ENCODE measurements at regions not wholly inside any gene's neighbourhood (a gene's known extent, or its start where the extent isn't known, plus 50 kb on each side); places are given as distances from the start of the nearest gene placed in this dataset.
"Not testable (repeated sequence)": the region's sequence is repeated elsewhere in the genome, so short reads cannot be mapped to it uniquely, and the experiment has no call there.

DNA sequence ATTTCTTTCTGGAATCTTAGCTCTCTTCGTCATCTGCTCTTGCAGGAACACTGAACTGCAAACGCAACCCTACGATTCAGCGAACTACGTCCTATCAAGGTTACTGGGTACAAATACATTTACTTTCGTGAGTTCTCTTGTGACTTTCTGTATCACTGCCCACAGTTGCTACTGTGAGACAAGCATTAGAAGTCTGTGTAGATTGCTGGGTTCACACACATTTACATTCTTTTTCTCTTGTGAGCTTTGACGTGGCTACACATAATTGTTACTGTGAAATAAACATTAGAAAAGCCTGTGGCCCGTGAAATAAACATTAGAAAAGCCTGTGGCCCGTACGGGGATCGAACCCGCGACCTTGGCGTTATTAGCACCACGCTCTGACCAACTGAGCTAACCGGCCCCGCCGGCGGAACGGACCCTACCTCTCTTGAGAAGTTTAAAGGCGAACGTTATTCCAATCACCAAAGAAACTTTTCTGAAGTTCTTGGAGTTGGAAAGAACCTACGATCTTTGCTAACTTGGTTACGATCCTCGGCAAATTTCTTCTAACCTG, 61.2 kb upstream of the ZNF322 start:
- not testable (repeated sequence) for H3K4me3 ChIP-seq (ENCODE audit: low read depth, low read length); DNase-seq (ENCODE audit: low read depth)

DNA sequence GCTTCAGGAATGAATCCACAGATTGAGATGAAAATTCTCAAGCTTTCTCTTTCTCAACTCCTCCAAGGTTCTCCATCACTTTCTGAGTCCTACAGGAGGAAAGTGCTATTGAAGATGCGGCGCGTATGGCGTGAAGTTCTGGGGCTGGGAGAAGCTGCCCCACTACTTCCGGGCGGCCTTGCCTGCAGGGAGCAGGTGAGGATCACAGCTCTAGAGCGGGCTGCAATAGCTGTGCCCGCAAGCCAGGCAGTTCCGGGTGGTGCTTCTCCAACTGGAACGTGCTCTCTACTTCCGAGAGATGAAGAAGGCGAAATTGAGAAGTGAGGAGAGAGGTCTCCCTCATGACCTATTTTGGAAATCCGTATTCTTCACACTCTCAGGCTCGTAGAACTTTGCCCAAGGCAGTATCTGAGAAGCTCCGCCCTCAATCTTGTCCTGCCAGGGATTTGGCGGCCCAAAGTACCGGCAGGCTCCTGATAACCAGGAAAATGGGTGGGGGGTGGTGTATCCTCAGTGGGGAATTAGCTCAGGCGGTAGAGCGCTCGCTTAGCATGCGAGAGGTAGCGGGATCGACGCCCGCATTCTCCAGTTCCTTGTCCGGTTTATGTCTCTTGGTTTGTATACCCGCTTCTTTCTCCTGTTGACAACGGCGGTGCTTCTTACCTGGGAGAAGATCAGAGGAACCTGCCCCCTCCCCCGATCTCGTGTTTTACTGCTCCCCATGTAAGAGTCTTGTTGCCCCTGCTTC, 70.6 kb upstream of the ZNF322 start:
- not testable (repeated sequence) for H3K4me3 ChIP-seq (ENCODE audit: low read depth, low read length); DNase-seq (ENCODE audit: low read depth)

DNA sequence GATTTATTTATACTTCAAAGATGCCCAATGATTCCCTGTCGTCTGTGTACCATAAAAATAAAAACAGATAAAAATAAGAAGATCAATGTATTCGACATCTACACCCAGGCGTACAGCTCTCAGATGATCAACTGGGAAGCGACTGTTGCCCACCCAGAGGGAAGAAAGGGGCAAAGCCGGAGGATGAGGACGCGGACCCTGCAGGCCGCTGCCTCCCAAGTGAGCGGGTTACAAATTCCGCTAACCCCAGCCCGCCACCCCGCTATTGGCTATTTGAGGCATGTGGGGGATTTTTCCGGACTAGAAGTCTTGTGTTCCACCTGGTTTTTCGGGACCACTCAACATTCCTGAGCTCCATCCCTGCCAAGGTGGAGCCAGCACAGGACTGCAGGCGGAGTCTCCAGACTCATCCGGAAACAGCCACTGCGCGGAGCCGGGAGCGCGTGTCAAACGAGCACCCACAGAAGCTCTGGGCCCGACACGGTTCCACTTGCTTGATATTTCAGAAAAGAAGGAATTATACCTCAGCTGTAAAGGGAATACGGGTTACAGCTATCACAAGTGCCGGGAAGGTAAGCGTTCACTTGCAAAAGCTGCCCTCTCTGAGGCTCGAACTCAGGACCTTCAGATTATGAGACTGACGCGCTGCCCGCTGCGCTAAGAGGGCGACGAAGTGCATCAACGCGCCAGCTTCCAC, 75.4 kb upstream of the ZNF322 start:
- DNase-seq (ENCODE audit: low read depth); H3K4me3 ChIP-seq (ENCODE audit: low read depth, low read length): not testable (repeated sequence)

DNA sequence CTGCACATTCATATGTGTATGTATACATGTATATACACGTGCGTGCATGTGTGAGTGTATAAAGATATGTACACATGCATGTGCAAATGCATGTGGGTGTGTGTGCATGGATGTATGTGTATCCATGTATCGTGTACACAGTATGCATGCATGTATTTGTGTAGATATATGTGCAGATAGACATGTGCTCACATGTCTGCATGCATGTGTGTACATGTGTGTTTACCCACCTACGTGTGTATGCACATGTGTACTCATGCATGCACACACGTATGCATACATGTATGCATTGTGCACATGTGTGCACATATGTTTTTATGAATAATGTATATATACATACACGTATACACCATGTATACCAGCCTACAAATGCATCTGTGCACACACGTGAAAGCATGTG, 80.3 kb upstream of the ZNF322 start:
- no peak overlapping the region for H3K4me3 ChIP-seq (ENCODE audit: low read depth, low read length)
- no peak for DNase-seq (ENCODE audit: low read depth)
- TF ChIP-seq, protein P1, sequence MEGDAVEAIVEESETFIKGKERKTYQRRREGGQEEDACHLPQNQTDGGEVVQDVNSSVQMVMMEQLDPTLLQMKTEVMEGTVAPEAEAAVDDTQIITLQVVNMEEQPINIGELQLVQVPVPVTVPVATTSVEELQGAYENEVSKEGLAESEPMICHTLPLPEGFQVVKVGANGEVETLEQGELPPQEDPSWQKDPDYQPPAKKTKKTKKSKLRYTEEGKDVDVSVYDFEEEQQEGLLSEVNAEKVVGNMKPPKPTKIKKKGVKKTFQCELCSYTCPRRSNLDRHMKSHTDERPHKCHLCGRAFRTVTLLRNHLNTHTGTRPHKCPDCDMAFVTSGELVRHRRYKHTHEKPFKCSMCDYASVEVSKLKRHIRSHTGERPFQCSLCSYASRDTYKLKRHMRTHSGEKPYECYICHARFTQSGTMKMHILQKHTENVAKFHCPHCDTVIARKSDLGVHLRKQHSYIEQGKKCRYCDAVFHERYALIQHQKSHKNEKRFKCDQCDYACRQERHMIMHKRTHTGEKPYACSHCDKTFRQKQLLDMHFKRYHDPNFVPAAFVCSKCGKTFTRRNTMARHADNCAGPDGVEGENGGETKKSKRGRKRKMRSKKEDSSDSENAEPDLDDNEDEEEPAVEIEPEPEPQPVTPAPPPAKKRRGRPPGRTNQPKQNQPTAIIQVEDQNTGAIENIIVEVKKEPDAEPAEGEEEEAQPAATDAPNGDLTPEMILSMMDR (IDR thresholded peaks at IDR 0.05; ENCODE audit: insufficient read depth, low read depth, low read length, missing control alignments) = no peak

DNA sequence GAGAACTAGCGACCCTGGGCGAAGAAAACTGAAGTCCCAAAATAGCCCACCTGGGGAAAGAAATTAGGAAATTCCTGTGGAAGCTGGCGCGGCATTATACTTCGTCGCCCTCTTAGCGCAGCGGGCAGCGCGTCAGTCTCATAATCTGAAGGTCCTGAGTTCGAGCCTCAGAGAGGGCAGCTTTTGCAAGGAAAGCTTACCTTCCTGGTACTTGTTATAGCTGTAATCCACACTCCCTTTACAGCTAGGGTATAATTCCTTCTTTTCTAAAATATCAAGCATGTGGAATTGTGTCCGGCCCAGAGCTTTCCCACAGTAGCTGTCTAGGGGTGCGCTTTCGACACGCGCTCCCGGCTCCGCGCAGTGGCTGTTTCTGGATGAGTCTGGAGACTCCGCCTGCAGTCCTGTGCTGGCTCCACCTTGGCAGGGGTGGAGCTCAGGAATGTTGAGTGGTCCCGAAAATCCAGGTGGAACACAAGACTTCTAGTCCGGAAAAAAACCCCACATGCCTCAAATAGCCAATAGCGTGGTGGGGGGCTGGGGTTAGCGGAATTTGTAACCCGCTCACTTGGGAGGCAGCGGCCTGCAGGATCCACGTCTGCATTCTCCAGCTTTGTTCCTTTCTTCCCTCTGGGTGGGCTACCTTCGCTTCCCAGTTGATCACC, 83.7 kb upstream of the ZNF322 start:
- TF ChIP-seq, protein P1 (IDR thresholded peaks at IDR 0.05; ENCODE audit: insufficient read depth, low read depth, low read length, missing control alignments) = no peak
- DNase-seq (ENCODE audit: low read depth) = no peak
- H3K4me3 ChIP-seq (ENCODE audit: low read depth, low read length) = no peak overlapping the region

DNA sequence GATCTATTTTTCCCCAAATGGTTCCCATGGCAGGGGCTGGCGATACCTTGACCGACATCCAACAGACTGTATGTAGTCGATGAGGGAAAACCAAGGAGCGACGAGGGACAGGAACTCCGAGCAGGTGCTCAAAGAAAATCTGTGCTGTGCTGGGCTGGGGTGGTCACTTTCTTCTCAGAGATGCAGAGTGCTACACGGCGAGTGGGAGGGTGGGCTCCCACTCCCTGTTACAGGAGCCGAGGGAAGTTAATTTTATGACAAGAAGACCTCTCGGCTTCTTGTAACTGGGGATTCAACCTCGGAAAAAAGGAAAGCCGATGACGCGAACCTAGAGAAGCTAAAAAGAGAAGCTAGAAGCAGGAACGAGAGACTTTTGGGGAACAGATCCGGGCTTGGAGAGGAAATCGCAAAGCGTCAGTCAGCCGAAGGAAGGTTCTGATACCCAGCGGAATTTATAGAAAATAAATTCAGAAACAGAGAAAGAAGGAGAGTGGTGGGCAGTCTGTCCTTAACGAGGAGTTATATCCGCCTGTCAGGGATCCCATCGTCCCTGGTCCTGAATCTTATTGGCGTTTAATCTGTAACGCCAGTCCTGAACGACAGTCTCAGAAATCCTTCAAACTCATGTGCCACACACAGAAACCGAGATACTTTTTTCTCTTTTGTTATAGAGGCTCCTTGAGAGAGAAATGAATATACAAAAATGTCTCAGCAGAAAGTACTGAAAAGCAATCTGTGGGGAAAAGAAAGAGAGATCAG, 84.6 kb upstream of the ZNF322 start:
- H3K4me3 ChIP-seq (ENCODE audit: low read depth, low read length) = no peak overlapping the region
- TF ChIP-seq, protein P1 (IDR thresholded peaks at IDR 0.05; ENCODE audit: insufficient read depth, low read depth, low read length, missing control alignments) = no peak
- no peak for DNase-seq (ENCODE audit: low read depth)

DNA sequence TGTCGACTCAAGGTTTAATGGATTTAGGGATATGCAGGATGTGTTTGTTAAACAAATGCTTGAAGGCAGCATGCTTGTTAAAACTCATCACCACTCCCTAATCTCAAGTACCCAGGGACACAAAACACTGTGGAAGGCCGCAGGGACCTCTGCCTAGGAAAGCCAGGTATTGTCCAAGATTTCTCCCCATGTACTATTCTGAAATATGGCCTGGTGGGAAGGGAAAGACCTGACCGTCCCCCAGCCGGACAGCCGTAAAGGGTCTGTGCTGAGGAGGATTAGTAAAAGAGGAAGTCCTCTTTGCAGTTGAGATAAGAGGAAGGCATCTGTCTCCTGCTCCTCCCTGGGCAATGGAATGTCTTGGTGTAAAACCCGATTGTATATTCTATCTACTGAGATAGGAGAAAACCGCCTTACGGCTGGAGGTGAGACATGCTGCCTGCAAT, 85.3 kb upstream of the ZNF322 start:
- H3K4me3 ChIP-seq (ENCODE audit: low read depth, low read length); DNase-seq (ENCODE audit: low read depth): not testable (repeated sequence)

DNA sequence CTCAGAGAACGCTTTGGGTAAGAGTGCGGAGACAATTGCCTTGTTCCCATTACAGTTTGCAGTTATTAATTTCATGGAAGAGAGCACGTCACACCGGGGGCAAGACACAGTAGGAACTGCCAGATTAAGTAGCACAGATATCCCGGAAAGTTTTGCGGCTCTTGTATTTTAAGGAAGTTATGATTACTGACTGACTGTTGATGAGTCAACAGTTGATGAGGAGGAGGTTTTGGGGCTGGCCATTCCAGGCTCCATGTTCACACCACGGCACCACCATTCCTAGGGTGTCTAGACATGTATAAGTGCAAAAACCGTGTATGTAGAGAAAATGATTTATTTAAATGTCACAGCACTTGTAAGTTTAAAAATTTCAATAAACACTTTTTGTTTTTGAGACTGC, 86.4 kb upstream of the ZNF322 start:
- not testable (repeated sequence) for H3K4me3 ChIP-seq (ENCODE audit: low read depth, low read length); DNase-seq (ENCODE audit: low read depth)

DNA sequence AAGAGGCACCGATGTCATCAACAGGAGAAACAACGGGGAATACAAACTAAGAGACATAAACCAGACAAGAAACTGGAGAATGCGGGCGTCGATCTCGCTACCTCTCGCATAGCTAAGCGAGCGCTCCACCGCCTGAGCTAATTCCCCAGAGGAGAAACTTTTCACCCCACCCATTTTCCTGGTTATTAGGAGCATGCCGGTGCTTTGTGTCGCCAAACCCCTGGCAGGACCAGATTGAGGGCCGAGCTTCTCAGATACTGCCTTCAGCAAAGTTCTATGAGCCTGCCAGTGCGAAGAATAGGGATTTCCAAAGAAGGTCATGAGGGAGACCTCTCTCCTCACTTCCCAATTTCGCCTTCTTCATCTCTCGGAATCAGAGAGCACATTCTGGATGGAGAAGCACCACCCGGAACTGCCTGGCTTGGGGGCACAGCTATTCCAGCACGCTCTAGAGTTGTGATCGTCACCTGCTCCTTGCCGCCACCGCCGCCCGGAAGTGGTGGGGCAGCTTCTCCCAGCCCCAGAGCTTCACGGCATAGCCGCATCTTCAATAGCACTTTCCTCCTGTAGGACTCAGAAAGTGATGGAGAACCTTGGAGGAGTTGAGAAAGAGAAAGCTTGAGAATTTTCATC, 89.7 kb upstream of the ZNF322 start:
- not testable (repeated sequence) for DNase-seq (ENCODE audit: low read depth); H3K4me3 ChIP-seq (ENCODE audit: low read depth, low read length)

DNA sequence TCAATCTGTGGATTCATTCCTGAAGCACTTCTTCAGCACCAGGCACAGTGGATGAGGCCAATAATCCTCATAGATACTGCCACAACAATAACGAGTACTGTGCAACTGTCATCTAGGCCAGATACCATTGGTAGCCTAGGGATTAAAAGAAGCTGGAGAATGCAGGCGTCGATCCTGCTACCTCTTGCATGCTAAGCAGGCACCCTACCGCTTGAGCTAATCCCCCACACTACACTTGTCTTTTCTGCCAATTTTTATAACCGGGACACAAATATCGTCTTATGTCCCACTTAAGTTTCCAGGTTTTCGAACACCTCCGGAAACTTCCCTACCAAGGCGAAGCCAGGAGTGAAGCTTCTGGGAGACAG, 90.2 kb upstream of the ZNF322 start:
- H3K4me3 ChIP-seq (ENCODE audit: low read depth, low read length) = not testable (repeated sequence)

More for the DNA sequence above, 90.2 kb upstream of the ZNF322 start:
- not testable (repeated sequence) for DNase-seq (ENCODE audit: low read depth)

All from GM12865 (cell line).